SU-DHL-6 (cell line): ENCODE measurements at regions not wholly inside any gene's neighbourhood (a gene's known extent, or its start where the extent isn't known, plus 50 kb on each side); places are given as distances from the start of the nearest gene placed in this dataset.
"Not testable (repeated sequence)": the region's sequence is repeated elsewhere in the genome, so short reads cannot be mapped to it uniquely, and the experiment has no call there.

Experiments used
- CTCF ChIP-seq: fragments of 200-600 bp; sonication (generic); IDR thresholded peaks from one replicate; pipeline ENCODE4 v1.5.1; 2017; ENCODE audit warnings: antibody characterized with exemption, mild to moderate bottlenecking, low read length, moderate library complexity; ENCODE audit not compliant: insufficient read depth, poor library complexity, severe bottlenecking
- EZH2phosphoT487 ChIP-seq: fragments of 200-600 bp; sonication (generic), shearing (Covaris generic); conservative IDR thresholded peaks from 2 replicates; pipeline ENCODE4 v1.6.1; 2018; ENCODE audit warnings: mild to moderate bottlenecking, antibody characterized with exemption, low read length, moderate library complexity, mixed read lengths

GRCh38 chr20:29087887-29088286 is 2169.6 kb upstream of the DEFB115 start:
- not testable (repeated sequence) for TF ChIP-seq CTCF, EZH2phosphoT487
